Endothelial cell of umbilical vein (primary cell): ENCODE measurements at regions not wholly inside any gene's neighbourhood (a gene's known extent, or its start where the extent isn't known, plus 50 kb on each side); places are given as distances from the start of the nearest gene placed in this dataset.

Experiments used
- BruUV-seq: library from RNA; stranded (reverse); fragments of 400-500 nt; replicated peaks from 2 replicates; lab custom pipeline; 2021; lab: Mats Ljungman, UMichigan
- CTCF ChIA-PET: fragments of 300-600, 350-600 bp; sonication (Branson Sonifier 250); formaldehyde crosslinking; loops from one replicate; lab custom pipeline; 2021; ENCODE audit warnings: antibody characterized with exemption, inconsistent platforms; lab: Charles Lee
- POLR2A ChIA-PET: fragments of 300-600, 350-600 bp; sonication (Branson Sonifier 250); formaldehyde crosslinking; loops from one replicate; lab custom pipeline; 2021; ENCODE audit warnings: antibody characterized with exemption, inconsistent platforms; lab: Charles Lee
- DNase-seq: peaks from one replicate; pipeline ENCODE4 v3.0.0-alpha.2; 2011; ENCODE audit warnings: low read depth, low spot score
- FAIRE-seq: peaks from 2 replicates; lab custom pipeline; 2011; peaks lifted over from hg19 to GRCh38; lab: Jason Lieb, UNC
- H2AFZ ChIP-seq: 2 replicates; pipeline ENCODE4 v1.6.0; 2012; ENCODE audit warnings: low read depth, low read length, control low read depth, inconsistent platforms
- H3K27ac ChIP-seq: 2 replicates; pipeline ENCODE4 v1.5.1; 2011; ENCODE audit warnings: low read depth, mild to moderate bottlenecking, control low read depth, low read length, moderate library complexity; ENCODE audit not compliant: insufficient read depth
- H3K27me3 ChIP-seq, 2 experiments: 2 replicates each; pipeline versions ENCODE4 v1.6.0 to v1.6.1; 2011; ENCODE audit warnings: low read length in 2 of 2, mixed read lengths in 1 of 2; ENCODE audit not compliant: control insufficient read depth in 2 of 2, insufficient read depth in 2 of 2
- H3K36me3 ChIP-seq, 2 experiments: 2 replicates in 1 of 2; 3 replicates in 1 of 2; pipeline ENCODE4 v1.5.1; 2011; ENCODE audit warnings: low read length in 2 of 2, mild to moderate bottlenecking in 1 of 2, moderate library complexity in 1 of 2; ENCODE audit not compliant: control insufficient read depth in 2 of 2, insufficient read depth in 2 of 2; ENCODE audit errors: extremely low read depth in 1 of 2
- H3K4me1 ChIP-seq: 3 replicates; pipeline ENCODE4 v1.5.1; 2011; ENCODE audit warnings: mild to moderate bottlenecking, low read length; ENCODE audit not compliant: control insufficient read depth, insufficient read depth; ENCODE audit errors: extremely low read depth
- H3K4me2 ChIP-seq: 2 replicates; pipeline ENCODE4 v1.6.1; 2011; ENCODE audit warnings: low read length, control low read depth, mixed read lengths; ENCODE audit not compliant: insufficient read depth
- H3K4me3 ChIP-seq, 3 experiments: fragments of 200-600 bp in 1 of 3; sonication (generic), shearing (Covaris generic) in 1 of 3; replicated peaks in 1 of 3; 2 replicates each; pipeline ENCODE4 v1.5.1; 2011 to 2016; ENCODE audit warnings: control low read depth in 3 of 3, low read length in 3 of 3, mild to moderate bottlenecking in 2 of 3, inconsistent platforms in 1 of 3, low read depth in 1 of 3, moderate library complexity in 1 of 3; ENCODE audit not compliant: insufficient read depth in 1 of 3
- H3K79me2 ChIP-seq: 2 replicates; pipeline ENCODE4 v1.6.0; 2012; ENCODE audit warnings: low read length, inconsistent platforms; ENCODE audit not compliant: control insufficient read depth, insufficient read depth
- H3K9ac ChIP-seq: replicated peaks from 2 replicates; pipeline ENCODE3; 2011; ENCODE audit warnings: low read length, control low read depth; ENCODE audit not compliant: insufficient read depth; ENCODE audit errors: extremely low read depth
- H3K9me1 ChIP-seq: replicated peaks from 3 replicates; pipeline ENCODE4 v1.6.0; 2011; ENCODE audit warnings: mild to moderate bottlenecking, low read length; ENCODE audit not compliant: control insufficient read depth, insufficient read depth; ENCODE audit errors: extremely low read depth
- H3K9me3 ChIP-seq: replicated peaks from 2 replicates; pipeline ENCODE4 v1.5.1; 2012; ENCODE audit warnings: low read length, inconsistent platforms; ENCODE audit not compliant: control insufficient read depth, insufficient read depth
- H4K20me1 ChIP-seq: replicated peaks from 2 replicates; pipeline ENCODE3; 2011; ENCODE audit warnings: mild to moderate bottlenecking, low read length; ENCODE audit not compliant: control insufficient read depth, insufficient read depth; ENCODE audit errors: extremely low read depth
- FOS ChIP-seq: IDR thresholded peaks from 2 replicates; pipeline ENCODE4 v1.6.1; 2011; ENCODE audit warnings: mild to moderate bottlenecking, low read length, moderate library complexity, borderline replicate concordance; ENCODE audit not compliant: insufficient read depth
- GATA2 ChIP-seq: IDR thresholded peaks from 2 replicates; pipeline ENCODE4 v1.7.0; 2011; ENCODE audit warnings: low read depth, mild to moderate bottlenecking, moderate library complexity, mixed read lengths, low read length; ENCODE audit not compliant: insufficient read length, insufficient read depth
- JUN ChIP-seq: IDR thresholded peaks from 2 replicates; pipeline ENCODE4 v1.6.1; 2011; ENCODE audit warnings: borderline replicate concordance, low read depth; ENCODE audit not compliant: insufficient read length, insufficient read depth
- MYC ChIP-seq: IDR thresholded peaks from one replicate; pipeline ENCODE4 v1.6.1; 2011; ENCODE audit warnings: mild to moderate bottlenecking, low read depth, low read length
- POLR2A ChIP-seq: IDR thresholded peaks from 2 replicates; pipeline ENCODE4 v1.6.1; 2012; ENCODE audit warnings: low read depth, mild to moderate bottlenecking, control low read depth, low read length
- POLR2AphosphoS5 ChIP-seq: IDR thresholded peaks from 2 replicates; pipeline ENCODE4 v1.6.1; 2012; ENCODE audit warnings: low read depth, mild to moderate bottlenecking, control low read depth, low read length, moderate library complexity; ENCODE audit not compliant: insufficient read depth
- dilution Hi-C: fragments of 300-500 bp; cut with MboI; formaldehyde crosslinking; loops from one replicate; pipeline ENCODE4 v1.15.0; 2019; ENCODE audit warnings: low sequenced_read_pairs; ENCODE audit not compliant: extremely low pct_ligation_motif_present
- intact Hi-C: fragments of 100-400 bp; cut with micrococcal nuclease; formaldehyde crosslinking; loops from one replicate; pipeline ENCODE4 v1.10.0; 2022
- TF ChIP-seq, protein P1 (sequence below): IDR thresholded peaks from 2 replicates; pipeline ENCODE4 v1.6.1; 2011; ENCODE audit not compliant: insufficient read depth, insufficient read length
- TF ChIP-seq, protein P2 (sequence below), 2 donors: IDR thresholded peaks; 1 replicate in 1 of 2; 2 replicates in 1 of 2; pipeline ENCODE4 v1.5.1; 2011; ENCODE audit warnings: low read length in 2 of 2, mild to moderate bottlenecking in 2 of 2, moderate library complexity in 2 of 2, control low read depth in 1 of 2, inconsistent platforms in 1 of 2, low read depth in 1 of 2; ENCODE audit not compliant: insufficient read depth in 1 of 2; ENCODE audit errors: extremely low read depth in 1 of 2

DNA sequence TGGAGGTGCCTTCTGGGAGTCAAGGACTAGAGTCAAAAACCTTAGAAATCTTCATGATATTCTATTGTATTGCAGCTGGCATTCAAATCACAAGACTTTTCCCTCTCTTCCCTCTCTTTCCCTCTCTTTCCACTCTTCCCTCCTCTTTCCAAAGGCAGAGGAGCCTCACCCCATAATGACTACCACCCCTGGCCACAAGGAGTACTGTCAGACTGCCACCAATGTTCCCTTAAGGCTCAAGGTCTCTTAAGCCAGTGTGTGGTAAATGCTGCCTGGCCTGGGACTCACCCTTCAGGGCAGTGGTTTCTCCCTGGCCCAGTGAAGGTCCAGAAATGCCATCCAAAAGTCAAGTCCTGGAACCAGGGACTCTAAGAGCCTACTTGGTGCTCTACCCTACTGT lies 605.9 kb upstream of the PKDCC start:
- POLR2A ChIA-PET = no interaction called here
- CTCF ChIA-PET = no interaction called here
- TF ChIP-seq, protein P1, sequence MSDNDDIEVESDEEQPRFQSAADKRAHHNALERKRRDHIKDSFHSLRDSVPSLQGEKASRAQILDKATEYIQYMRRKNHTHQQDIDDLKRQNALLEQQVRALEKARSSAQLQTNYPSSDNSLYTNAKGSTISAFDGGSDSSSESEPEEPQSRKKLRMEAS = no peak
- TF ChIP-seq FOS (no peak), MYC (no peak), POLR2AphosphoS5 (no peak), GATA2 (no peak), POLR2A (no peak), JUN (no peak)
- TF ChIP-seq, protein P2, sequence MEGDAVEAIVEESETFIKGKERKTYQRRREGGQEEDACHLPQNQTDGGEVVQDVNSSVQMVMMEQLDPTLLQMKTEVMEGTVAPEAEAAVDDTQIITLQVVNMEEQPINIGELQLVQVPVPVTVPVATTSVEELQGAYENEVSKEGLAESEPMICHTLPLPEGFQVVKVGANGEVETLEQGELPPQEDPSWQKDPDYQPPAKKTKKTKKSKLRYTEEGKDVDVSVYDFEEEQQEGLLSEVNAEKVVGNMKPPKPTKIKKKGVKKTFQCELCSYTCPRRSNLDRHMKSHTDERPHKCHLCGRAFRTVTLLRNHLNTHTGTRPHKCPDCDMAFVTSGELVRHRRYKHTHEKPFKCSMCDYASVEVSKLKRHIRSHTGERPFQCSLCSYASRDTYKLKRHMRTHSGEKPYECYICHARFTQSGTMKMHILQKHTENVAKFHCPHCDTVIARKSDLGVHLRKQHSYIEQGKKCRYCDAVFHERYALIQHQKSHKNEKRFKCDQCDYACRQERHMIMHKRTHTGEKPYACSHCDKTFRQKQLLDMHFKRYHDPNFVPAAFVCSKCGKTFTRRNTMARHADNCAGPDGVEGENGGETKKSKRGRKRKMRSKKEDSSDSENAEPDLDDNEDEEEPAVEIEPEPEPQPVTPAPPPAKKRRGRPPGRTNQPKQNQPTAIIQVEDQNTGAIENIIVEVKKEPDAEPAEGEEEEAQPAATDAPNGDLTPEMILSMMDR (IDR thresholded peaks at IDR 0.05; ENCODE audit: extremely low read depth in 1 of 2, insufficient read depth in 1 of 2, low read depth in 1 of 2, low read length in 2 of 2) = no peak
- dilution Hi-C loops (no loop called here), intact Hi-C loops (no loop called here)
- Histone ChIP-seq H3K79me2 (no peaks in the 10 kb centered on the region), H3K4me2 (no peak overlapping the region), H3K27me3 (no peaks in the 10 kb centered on the region), H3K36me3 (no peaks in the 10 kb centered on the region), H3K9me1 (no peaks in the 10 kb centered on the region), H3K4me3 (no peak overlapping the region), H2AFZ (no peak overlapping the region), H3K4me1 (no peaks in the 10 kb centered on the region), H3K9ac (no peak overlapping the region), H4K20me1 (no peaks in the 10 kb centered on the region), H3K9me3 (no peaks in the 10 kb centered on the region), H3K27ac (no peak overlapping the region)
- BruUV-seq = no TSS peak
- FAIRE-seq (no peak), DNase-seq (no peak)
